ENCODE measurements at regions not wholly inside any gene's neighbourhood (a gene's known extent, or its start where the extent isn't known, plus 50 kb on each side); places are given as distances from the start of the nearest gene placed in this dataset.
A peak's percentile ranks its signal among the peaks of the same experiment; 100 is the strongest.

- TF ChIP-seq, protein P1, sequence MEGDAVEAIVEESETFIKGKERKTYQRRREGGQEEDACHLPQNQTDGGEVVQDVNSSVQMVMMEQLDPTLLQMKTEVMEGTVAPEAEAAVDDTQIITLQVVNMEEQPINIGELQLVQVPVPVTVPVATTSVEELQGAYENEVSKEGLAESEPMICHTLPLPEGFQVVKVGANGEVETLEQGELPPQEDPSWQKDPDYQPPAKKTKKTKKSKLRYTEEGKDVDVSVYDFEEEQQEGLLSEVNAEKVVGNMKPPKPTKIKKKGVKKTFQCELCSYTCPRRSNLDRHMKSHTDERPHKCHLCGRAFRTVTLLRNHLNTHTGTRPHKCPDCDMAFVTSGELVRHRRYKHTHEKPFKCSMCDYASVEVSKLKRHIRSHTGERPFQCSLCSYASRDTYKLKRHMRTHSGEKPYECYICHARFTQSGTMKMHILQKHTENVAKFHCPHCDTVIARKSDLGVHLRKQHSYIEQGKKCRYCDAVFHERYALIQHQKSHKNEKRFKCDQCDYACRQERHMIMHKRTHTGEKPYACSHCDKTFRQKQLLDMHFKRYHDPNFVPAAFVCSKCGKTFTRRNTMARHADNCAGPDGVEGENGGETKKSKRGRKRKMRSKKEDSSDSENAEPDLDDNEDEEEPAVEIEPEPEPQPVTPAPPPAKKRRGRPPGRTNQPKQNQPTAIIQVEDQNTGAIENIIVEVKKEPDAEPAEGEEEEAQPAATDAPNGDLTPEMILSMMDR (CRISPR knock-in tag; IDR thresholded peaks at IDR 0.05): peak; percentile 59
- peak; percentile 83 for TF ChIP-seq FOXA3 (CRISPR knock-in tag; IDR thresholded peaks at IDR 0.05)
- TF ChIP-seq RARA (CRISPR knock-in tag; IDR thresholded peaks at IDR 0.05): peak; percentile 82
- TF ChIP-seq SOX5 (CRISPR knock-in tag; IDR thresholded peaks at IDR 0.05; ENCODE audit: borderline replicate concordance): peak; percentile 70
- no peak for TF ChIP-seq HNRNPH1 (optimal IDR thresholded peaks at IDR 0.05; ENCODE audit: low read depth, low read length)
- peak; percentile 65; the same call in 1 of the 2 replicates for TF ChIP-seq ZNF580 (CRISPR knock-in tag; IDR thresholded peaks at IDR 0.05; ENCODE audit: borderline replicate concordance, low read depth)
- no peak for TF ChIP-seq ZSCAN5A (CRISPR knock-in tag; IDR thresholded peaks at IDR 0.05; ENCODE audit: borderline replicate concordance)
- TF ChIP-seq ZBTB38 (CRISPR knock-in tag; IDR thresholded peaks at IDR 0.05): peak; percentile 79
- no peak for TF ChIP-seq ELK4 (CRISPR knock-in tag; IDR thresholded peaks at IDR 0.05; ENCODE audit: borderline replicate concordance)
- TF ChIP-seq ZNF572 (CRISPR knock-in tag; IDR thresholded peaks at IDR 0.05): no peak
- TF ChIP-seq ZMYM2 (CRISPR knock-in tag; IDR thresholded peaks at IDR 0.05): peak; percentile 97
- TF ChIP-seq, protein P2, sequence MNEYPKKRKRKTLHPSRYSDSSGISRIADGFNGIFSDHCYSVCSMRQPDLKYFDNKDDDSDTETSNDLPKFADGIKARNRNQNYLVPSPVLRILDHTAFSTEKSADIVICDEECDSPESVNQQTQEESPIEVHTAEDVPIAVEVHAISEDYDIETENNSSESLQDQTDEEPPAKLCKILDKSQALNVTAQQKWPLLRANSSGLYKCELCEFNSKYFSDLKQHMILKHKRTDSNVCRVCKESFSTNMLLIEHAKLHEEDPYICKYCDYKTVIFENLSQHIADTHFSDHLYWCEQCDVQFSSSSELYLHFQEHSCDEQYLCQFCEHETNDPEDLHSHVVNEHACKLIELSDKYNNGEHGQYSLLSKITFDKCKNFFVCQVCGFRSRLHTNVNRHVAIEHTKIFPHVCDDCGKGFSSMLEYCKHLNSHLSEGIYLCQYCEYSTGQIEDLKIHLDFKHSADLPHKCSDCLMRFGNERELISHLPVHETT (CRISPR knock-in tag; conservative IDR thresholded peaks at IDR 0.05): no peak; the same call in 1 of the 2 replicates
- TF ChIP-seq ESRRA (CRISPR knock-in tag; IDR thresholded peaks at IDR 0.05; ENCODE audit: low read depth): peak; percentile 54; the same call in 1 of the 2 replicates
- TF ChIP-seq NR2F6 (IDR thresholded peaks at IDR 0.05): peak; percentile 47
- TF ChIP-seq NR2F6 (CRISPR knock-in tag; IDR thresholded peaks at IDR 0.05): peak; percentile 71; the same call in 1 of the 2 replicates
- TF ChIP-seq ZNF792 (CRISPR knock-in tag; IDR thresholded peaks at IDR 0.05): peak; percentile 77; the same call in 1 of the 2 replicates
- no peak; the same call in 1 of the 2 replicates for TF ChIP-seq ZNF777 (CRISPR knock-in tag; IDR thresholded peaks at IDR 0.05)
- no peak for TF ChIP-seq NONO (IDR thresholded peaks at IDR 0.05)
- peak; percentile 58; the same call in 1 of the 2 replicates for TF ChIP-seq NONO (CRISPR knock-in tag; conservative IDR thresholded peaks at IDR 0.05)
- TF ChIP-seq ZNF670 (CRISPR knock-in tag; IDR thresholded peaks at IDR 0.05; ENCODE audit: borderline replicate concordance): 0 out of 2 replicates have a peak, but pooled peaks have one; percentile 74
- no peak for TF ChIP-seq ZNF484 (CRISPR knock-in tag; IDR thresholded peaks at IDR 0.05; ENCODE audit: borderline replicate concordance, low read depth)
- TF ChIP-seq ZNF180 (CRISPR knock-in tag; IDR thresholded peaks at IDR 0.05; ENCODE audit: borderline replicate concordance, low read depth): no peak
- 0 out of 2 replicates have a peak, but pooled peaks have one; percentile 55 for TF ChIP-seq ZNF709 (CRISPR knock-in tag; IDR thresholded peaks at IDR 0.05)
- TF ChIP-seq TIGD3 (CRISPR knock-in tag; IDR thresholded peaks at IDR 0.05; ENCODE audit: borderline replicate concordance): no peak; the same call in 1 of the 2 replicates
Measured at GRCh38 chr1:234963904-234964702, 164.5 kb downstream of the TOMM20 start (continued).
